ENCODE measurements at regions not wholly inside any gene's neighbourhood (a gene's known extent, or its start where the extent isn't known, plus 50 kb on each side); places are given as distances from the start of the nearest gene placed in this dataset.
"Not testable (repeated sequence)": the region's sequence is repeated elsewhere in the genome, so short reads cannot be mapped to it uniquely, and the experiment has no call there.

GRCh38 chr12:59055204-59055860 is 135.0 kb upstream of the LRIG3 start:
- H3K27ac ChIP-seq (ENCODE audit: insufficient read depth, low read length): peak overlapping the region; percentile 11

GRCh38 chr12:59053266-59053899 is 133.1 kb upstream of the LRIG3 start:
- not testable (repeated sequence) for H3K9me3 ChIP-seq (ENCODE audit: control insufficient read depth, insufficient read depth, low read depth, low read length); H3K9ac ChIP-seq (ENCODE audit: insufficient read depth, low read length); DNase-seq (ENCODE audit: low read depth in 2 of 2); H3K4me2 ChIP-seq (ENCODE audit: extremely low read depth, insufficient read depth, low read length); H3K27me3 ChIP-seq (ENCODE audit: control insufficient read depth, insufficient read depth, low read length); H2AFZ ChIP-seq (ENCODE audit: low read length); H3K79me2 ChIP-seq (ENCODE audit: control insufficient read depth, insufficient read depth, low read length); H3K4me1 ChIP-seq (ENCODE audit: control insufficient read depth, extremely low read depth, insufficient read depth, low read length); H3K27ac ChIP-seq (ENCODE audit: insufficient read depth, low read length); H3K36me3 ChIP-seq (ENCODE audit: control insufficient read depth, insufficient read depth, low read length); H4K20me1 ChIP-seq (ENCODE audit: control insufficient read depth, extremely low read depth, insufficient read depth, low read length); H3K4me3 ChIP-seq (replicated peaks in 1 of 4; ENCODE audit: control extremely low read depth in 1 of 4, insufficient read depth in 1 of 4, low read depth in 3 of 4, low read length in 4 of 4)

More at GRCh38 chr12:59055204-59055860, 135.0 kb upstream of the LRIG3 start:
- Histone ChIP-seq H3K36me3 (ENCODE audit: control insufficient read depth, insufficient read depth, low read length) (no peaks in the 10 kb centered on the region), H3K27me3 (ENCODE audit: control insufficient read depth, insufficient read depth, low read length) (no peaks in the 10 kb centered on the region), H3K9me3 (ENCODE audit: control insufficient read depth, insufficient read depth, low read depth, low read length) (no peaks in the 10 kb centered on the region), H3K4me3 (replicated peaks in 1 of 4; ENCODE audit: control extremely low read depth in 1 of 4, insufficient read depth in 1 of 4, low read depth in 3 of 4, low read length in 4 of 4) (no peak overlapping the region), H3K4me2 (ENCODE audit: extremely low read depth, insufficient read depth, low read length) (no peak overlapping the region), H4K20me1 (ENCODE audit: control insufficient read depth, extremely low read depth, insufficient read depth, low read length) (no peaks in the 10 kb centered on the region), H3K79me2 (ENCODE audit: control insufficient read depth, insufficient read depth, low read length) (no peaks in the 10 kb centered on the region), H3K9ac (ENCODE audit: insufficient read depth, low read length) (no peak overlapping the region), H3K4me1 (ENCODE audit: control insufficient read depth, extremely low read depth, insufficient read depth, low read length) (no peaks in the 10 kb centered on the region), H2AFZ (ENCODE audit: low read length) (peak overlapping the region; percentile 29)
- DNase-seq (ENCODE audit: low read depth in 2 of 2): peak; percentile 66 to 79
- no peak for TF ChIP-seq CTCF (conservative IDR thresholded peaks at IDR 0.05 in 1 of 2, IDR thresholded peaks at IDR 0.05 in 1 of 2; ENCODE audit: low read depth in 1 of 2, low read length in 2 of 2)
- TF ChIP-seq EZH2 (IDR thresholded peaks at IDR 0.05; ENCODE audit: low read length, missing control alignments): no peak

- H4K20me1 ChIP-seq (ENCODE audit: control insufficient read depth, extremely low read depth, insufficient read depth, low read length): no peaks in the 10 kb centered on the region
- H3K36me3 ChIP-seq (ENCODE audit: control insufficient read depth, insufficient read depth, low read length): no peaks in the 10 kb centered on the region
- no peak overlapping the region for H3K4me2 ChIP-seq (ENCODE audit: extremely low read depth, insufficient read depth, low read length)
- no peak overlapping the region for H2AFZ ChIP-seq (ENCODE audit: low read length)
- no peak overlapping the region for H3K27ac ChIP-seq (ENCODE audit: insufficient read depth, low read length)
- no peak overlapping the region for H3K9ac ChIP-seq (ENCODE audit: insufficient read depth, low read length)
- H3K27me3 ChIP-seq (ENCODE audit: control insufficient read depth, insufficient read depth, low read length): no peaks in the 10 kb centered on the region
- H3K9me3 ChIP-seq (ENCODE audit: control insufficient read depth, insufficient read depth, low read depth, low read length): no peaks in the 10 kb centered on the region
- H3K4me3 ChIP-seq (replicated peaks in 1 of 4; ENCODE audit: control extremely low read depth in 1 of 4, insufficient read depth in 1 of 4, low read depth in 3 of 4, low read length in 4 of 4): no peak overlapping the region
- DNase-seq (ENCODE audit: low read depth in 2 of 2): peak in 1 of 2 donors; percentile 16
- no peak for TF ChIP-seq EZH2 (IDR thresholded peaks at IDR 0.05; ENCODE audit: low read length, missing control alignments)
- TF ChIP-seq CTCF (conservative IDR thresholded peaks at IDR 0.05 in 1 of 2, IDR thresholded peaks at IDR 0.05 in 1 of 2; ENCODE audit: low read depth in 1 of 2, low read length in 2 of 2): no peak
- no peaks in the 10 kb centered on the region for H3K79me2 ChIP-seq (ENCODE audit: control insufficient read depth, insufficient read depth, low read length)
- peaks cover 7% of the 10 kb centered on the region for H3K4me1 ChIP-seq (ENCODE audit: control insufficient read depth, extremely low read depth, insufficient read depth, low read length)
Observed at GRCh38 chr12:59046763-59047534, 126.6 kb upstream of the LRIG3 start.
